GM21381 (cell line): ENCODE measurements at regions not wholly inside any gene's neighbourhood (a gene's known extent, or its start where the extent isn't known, plus 50 kb on each side); places are given as distances from the start of the nearest gene placed in this dataset.
"Not testable (repeated sequence)": the region's sequence is repeated elsewhere in the genome, so short reads cannot be mapped to it uniquely, and the experiment has no call there.

Experiments
- ATAC-seq: cut with Tn5 transposase; IDR thresholded peaks from one replicate; pipeline ENCODE4 v1.9.1; 2021; ENCODE audit warnings: mild to moderate bottlenecking, moderate library complexity; ENCODE audit not compliant: unreplicated experiment

DNA sequence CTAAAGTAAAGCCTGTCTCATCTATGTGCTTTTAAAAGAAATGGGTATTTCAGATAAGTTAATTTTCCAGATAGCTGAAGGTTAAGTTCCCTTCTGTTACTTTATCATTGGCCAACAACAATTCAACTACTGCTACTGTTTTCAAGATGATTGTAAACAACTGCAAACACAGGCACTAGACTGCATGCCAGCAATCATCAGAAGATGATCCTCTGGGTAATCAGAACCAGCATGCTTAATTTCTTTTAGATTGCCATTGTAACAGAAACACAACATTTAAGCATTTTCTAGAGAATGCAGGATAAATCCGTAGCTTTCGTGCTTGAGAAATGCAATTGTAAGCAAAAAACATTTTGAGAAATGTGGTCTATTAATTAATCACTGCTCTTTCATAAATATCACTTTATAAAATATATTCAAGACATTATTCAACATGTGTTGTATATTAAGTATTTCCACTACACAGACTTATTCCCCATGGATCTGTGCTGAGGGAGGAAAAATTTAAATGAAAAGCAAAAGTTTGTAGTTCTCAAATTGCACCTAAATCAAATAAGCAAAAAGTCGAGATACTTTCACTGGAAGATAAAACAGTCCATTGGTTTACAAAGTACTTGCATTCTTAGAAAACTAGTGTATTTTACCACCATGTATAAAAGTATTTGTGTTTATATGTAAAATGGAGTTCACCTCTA, 133.7 kb downstream of the ATL2 start:
- ATAC-seq = no peak

- no peak for ATAC-seq
These were observed 137.6 kb downstream of the ATL2 start for GRCh38 chr2:38239452-38239851.

GRCh38 chr2:38238705-38239104, 138.4 kb downstream of the ATL2 start:
- ATAC-seq = not testable (repeated sequence)

DNA sequence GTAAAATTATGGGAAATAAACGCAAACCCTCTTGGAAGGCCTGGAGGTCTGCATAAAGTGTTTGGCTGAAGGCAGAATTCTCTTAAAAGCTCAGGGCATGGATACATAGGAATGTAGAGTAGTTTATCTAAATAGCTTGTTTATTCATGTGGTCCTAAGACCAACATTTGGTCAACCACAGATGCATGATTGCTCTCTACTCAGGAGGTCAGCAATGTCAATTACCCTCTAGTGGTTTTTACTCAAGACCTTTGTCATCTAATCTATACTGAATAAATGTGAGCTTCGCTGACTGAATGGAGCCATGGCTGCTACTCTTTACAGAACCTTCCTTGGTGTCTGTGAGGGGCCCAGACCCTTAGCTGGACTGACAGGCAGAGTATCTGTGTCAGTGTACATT, 139.8 kb downstream of the ATL2 start:
- no peak for ATAC-seq

DNA sequence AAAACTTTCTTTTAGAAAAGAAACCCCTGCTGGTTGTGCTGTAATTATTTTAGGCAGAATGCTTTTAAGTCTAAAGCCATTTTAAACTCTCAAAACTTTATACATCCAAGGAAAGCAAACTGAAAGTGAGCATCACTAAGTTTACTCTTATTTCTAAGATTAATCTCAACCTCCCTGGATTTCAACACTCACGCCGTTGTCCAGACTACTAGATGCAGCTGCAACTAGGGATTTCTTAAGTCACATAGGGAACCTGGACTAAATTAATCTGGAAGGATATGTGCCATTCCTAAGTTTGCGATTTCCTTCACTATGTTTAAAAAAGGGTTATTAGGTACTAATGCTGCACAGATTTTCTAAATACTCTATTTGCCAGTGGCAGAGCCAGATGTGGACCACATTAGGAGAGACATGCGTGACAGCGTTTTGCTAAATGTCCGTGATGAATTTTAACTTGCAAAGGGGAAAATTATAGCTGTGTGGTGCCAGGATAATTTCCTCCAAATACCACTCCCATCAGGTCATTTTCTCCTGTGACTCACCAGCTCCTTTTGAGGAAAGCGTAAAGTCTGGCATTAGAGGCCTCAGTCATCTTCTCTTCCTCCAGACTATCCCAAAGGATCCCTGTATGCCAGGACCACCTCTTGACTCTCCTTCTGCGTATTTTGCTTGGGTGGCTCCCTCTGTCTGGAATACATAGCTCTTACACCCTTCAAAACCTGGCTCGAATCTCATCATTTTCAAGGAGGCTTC, 143.7 kb downstream of the ATL2 start:
- ATAC-seq = no peak

DNA sequence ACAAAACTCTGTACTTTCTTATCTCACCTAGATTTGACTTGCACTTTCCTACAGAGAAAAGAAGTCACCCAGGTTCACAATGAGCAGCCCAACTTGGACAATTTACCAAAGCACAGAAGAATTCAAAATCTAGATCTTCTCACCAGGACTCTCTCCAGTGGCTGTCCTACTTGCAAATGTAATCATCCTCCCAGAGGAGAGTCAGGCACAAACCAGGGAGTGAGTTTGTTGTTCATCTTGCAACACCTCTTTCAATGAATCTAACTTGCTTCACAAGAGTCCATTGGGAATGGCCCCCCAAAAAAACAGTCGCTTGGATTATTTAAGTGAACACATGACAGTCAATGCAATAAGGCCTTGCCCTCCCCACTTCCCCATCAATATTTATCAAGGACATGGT, 144.6 kb downstream of the ATL2 start:
- no peak for ATAC-seq

DNA sequence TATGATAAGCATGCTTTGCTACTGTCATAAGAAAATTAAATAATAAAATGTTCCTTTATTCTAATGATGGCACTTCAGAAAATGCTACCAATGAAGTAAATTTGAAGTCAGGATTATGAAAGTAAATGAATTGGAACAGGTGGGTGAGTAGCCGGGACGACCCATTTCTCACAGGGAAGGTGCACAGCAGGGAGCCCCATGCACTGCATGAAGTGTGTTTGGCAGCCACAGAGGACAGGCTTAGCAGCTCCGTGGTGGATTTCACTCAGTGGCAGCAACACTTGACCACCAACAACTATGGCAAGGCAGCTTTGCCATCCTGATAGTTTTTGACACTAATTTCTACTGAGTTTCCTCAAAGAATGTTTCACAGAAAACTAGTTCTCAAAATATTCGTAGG, 146.3 kb downstream of the ATL2 start:
- no peak for ATAC-seq

GRCh38 chr2:38228753-38229152, 148.3 kb downstream of the ATL2 start:
- no peak for ATAC-seq

DNA sequence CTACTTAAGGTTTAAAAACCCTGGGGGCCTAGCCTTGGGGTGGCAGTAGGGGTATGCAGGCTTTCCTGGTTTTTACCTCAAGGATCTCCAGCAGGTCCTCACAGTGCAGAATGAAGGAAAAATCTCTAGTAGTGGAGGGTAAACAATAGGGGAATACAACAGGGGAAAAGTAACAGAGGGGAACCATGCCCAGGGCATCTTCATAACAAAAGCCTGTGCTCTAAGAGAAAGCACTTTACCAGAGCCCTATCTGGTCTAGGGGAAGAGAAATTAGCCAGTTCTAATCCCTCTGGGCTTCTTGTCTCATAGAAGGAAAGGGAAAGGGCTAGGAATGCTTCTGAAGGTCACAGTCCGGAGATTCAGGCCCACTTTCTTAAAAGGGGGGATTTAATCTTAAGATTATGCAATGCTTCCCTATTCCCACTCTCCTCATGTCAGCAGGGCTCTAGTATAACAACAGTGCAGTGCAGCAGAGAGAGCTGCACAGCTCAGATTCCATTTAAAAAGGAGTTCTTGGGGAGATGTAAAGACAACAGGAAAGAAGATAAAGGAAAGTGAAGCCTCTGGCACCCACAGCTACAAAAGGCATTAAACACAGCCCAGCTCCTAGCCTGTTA, 149.0 kb upstream of the CYP1B1 start:
- no peak for ATAC-seq

GRCh38 chr2:38224181-38224580, 148.2 kb upstream of the CYP1B1 start:
- ATAC-seq = no peak

DNA sequence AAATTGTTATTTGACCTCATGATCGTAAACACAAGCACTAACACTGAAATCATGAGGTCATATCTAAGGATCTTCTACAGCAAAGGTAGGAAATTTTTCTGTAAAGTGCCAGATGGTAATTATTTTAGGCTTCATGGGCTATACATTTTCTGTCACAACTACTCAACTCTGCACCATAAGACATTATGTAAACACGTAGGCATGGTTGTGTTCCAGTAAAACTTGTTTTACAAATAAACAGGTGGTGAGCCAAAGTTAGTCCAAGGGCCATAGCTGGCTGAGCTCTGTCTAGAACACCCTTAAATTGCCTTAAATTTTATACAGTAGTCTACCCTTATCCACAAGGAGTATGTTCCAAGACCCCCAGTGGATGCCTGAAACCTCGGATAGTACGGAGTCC, 147.3 kb upstream of the CYP1B1 start:
- no peak for ATAC-seq

DNA sequence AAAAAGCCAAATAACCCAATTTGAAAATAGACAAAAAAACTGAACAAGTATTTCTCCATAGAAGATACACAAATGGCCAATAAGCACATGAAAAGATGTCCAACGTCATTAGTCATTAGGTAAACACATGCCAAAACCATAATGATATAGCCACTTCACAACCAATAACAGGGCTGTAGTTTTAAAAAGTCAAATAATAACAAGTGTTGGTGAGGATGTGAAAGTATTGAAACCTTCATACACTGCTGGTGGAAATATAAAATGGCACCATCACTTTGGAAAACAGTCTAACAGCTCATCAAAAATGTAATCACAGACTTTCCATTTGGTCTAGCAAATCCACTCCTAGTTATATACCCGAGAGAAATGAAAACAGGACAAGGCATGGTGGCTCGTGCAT, 144.2 kb upstream of the CYP1B1 start:
- no peak for ATAC-seq

GRCh38 chr2:38218995-38219394, 143.0 kb upstream of the CYP1B1 start:
- ATAC-seq = no peak

GRCh38 chr2:38218591-38218991, 142.6 kb upstream of the CYP1B1 start:
- ATAC-seq = no peak

DNA sequence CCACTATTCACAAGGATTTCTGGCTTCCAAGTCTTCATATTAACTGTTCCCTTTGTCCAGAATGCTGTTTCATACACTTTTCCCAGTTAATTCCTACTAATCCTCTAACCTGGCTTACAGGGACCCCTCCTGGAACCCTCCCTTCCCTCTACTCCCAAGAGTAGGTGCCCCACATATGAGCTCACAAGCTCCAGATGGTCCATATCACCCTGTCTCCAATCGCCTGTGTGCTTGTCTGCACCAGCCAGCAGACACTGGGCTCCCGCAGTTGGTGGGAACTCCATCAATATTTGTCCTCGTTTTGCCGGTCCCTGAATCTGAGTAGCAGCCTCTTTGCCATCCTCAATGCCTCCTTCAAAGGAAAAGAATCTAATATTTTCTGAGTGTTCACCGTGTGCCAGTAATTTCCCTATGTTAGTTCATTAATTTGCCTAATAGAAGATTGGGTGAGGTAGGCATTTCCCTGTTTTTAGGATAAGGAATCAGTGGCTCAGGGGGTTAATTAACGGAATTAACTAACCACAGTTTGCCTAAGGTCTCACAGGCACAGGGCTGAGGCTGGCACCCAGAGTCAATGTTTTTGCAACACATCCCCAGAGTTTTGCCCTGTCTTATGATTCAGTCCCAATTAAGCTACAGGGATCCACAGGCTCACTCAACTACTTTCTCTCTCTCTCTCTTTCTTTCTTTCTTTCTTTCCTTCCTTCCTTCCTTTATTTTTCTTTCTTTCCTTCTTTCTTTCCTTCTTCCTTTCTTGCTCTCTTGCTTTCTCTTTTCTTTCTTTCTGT, 141.6 kb upstream of the CYP1B1 start:
- no peak for ATAC-seq

DNA sequence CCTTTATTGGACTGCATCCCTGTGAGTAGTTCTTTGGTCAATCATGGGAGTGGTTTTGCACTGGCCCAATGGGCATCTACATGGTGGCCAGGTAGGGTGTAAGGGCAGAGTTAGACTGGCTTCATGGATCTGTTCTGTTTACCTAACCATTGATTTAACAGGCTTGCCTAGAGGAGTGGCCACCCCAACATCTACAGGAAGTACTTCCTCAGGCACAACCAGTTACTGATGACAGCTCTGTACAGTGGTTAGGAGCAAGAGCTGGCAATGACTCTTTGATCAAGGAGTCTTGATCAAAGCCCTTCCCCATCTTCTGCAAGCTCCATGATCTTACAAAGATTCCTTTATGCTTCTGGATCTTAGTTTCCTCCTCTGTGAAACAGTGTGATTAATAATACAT, 140.9 kb upstream of the CYP1B1 start:
- ATAC-seq = no peak

DNA sequence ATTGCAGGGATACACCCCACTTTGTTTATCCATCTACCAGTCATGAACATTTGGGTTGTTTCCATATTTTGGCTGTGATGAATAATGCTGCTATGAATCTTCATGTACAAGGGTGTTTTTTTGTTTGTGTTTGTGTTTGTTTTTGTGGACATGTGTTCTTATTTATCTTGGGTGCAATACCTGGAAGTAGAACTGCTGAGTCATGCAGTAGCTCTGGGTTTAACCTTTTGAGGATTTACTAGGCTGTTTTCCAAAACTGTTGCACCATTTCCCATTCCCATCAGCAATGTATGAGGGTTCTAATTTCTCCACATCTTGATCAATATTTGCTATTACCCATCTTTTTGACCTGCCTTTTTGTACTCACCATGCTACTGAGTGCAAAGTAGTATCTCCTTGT, 140.0 kb upstream of the CYP1B1 start:
- ATAC-seq = no peak

- ATAC-seq = no peak
These were observed 139.6 kb upstream of the CYP1B1 start for GRCh38 chr2:38215522-38215921.

GRCh38 chr2:38214209-38214717, 138.3 kb upstream of the CYP1B1 start:
- no peak for ATAC-seq

DNA sequence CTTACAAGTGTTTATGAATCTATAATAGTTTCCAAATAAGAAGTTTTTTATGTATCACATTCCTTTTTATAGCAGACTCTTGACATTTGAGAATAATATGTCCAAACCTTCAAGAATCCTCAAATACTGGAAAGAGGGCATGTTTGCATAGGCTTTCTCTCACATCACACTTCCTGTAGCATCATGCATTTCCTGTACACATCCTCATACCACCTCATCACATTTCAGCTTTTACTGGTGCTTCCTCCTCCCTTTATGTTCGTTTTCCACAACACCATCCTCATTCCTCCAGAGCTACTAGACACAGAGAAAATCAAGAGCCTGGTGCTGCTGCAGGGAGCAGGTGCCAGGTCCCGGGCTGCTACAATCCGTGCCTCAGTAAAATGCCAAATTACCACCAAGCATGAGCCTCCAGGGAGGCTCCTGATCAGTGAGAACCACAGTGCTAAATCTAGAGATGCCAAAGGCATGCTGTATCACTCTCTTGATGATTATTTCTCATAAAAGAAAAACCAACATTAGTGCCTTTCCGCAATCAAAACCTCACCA, 137.7 kb upstream of the CYP1B1 start:
- ATAC-seq = no peak

DNA sequence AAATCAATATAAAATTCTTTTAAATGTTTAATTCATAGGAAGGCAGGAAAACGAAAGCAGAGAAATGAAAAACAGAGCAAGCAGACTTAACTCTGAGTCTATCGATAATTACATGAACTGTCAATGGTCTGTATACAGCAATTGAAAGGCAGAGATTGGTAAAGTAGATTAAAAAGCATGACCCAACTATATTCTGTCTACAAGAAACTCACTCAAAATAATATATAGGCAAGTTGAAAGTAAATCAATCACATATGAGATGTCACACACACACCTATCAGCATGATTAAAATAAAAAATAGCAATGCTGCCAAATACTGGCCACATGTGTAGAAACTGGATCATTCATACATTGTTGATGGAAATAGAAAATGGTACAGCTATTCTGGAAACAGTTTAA, 136.4 kb upstream of the CYP1B1 start:
- no peak for ATAC-seq
